ENCODE measurements at regions not wholly inside any gene's neighbourhood (a gene's known extent, or its start where the extent isn't known, plus 50 kb on each side); places are given as distances from the start of the nearest gene placed in this dataset.

DNA sequence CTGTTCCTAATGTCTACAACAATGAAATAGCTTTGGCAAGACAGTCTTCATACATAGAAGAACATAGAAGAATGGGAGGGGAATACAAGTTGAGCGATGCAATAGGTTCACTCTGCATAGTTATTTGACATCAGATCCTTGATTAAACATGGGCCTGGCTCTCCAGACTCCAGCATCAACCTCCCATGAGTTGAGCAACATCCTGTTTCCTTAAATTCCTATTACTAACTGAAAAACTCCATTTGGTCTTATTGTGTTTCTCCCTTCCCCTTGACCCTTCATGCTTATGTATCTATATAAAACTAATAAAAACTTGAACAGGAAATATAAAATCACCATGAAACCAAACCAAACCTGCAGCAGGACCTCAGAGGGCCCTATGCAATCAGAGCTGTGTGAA is 304.5 kb upstream of the SATB1 start:
- POLR2A ChIA-PET = no interaction called here
- CTCF ChIA-PET (ENCODE audit: low intra/inter-chr PET ratio) = no interaction called here
- H3K4me2 ChIP-seq (ENCODE audit: insufficient read depth, low read length) = no peak overlapping the region
- no peak overlapping the region for H3K4me3 ChIP-seq
- no peak for DNase-seq (ENCODE audit: extremely low read depth in 1 of 4, low spot score in 3 of 4)
- no peaks in the 10 kb centered on the region for H3K79me2 ChIP-seq (ENCODE audit: control insufficient read depth, insufficient read depth, low read length)
- no peak overlapping the region for H2AFZ ChIP-seq (ENCODE audit: low read depth, low read length)
- in situ Hi-C loops (cut with MboI) = no loop called here
- WGBS (ENCODE audit: insufficient coverage, low coverage, missing lambda C conversion rate) = 0% methylated on average over 1 of the region's 1 CpG
- no peaks in the 10 kb centered on the region for H3K27me3 ChIP-seq (ENCODE audit: control insufficient read depth in 2 of 2, insufficient read depth in 2 of 2, low read length in 2 of 2)
- no peaks in the 10 kb centered on the region for H3K4me1 ChIP-seq (replicated peaks in 1 of 2; ENCODE audit: control insufficient read depth in 2 of 2, insufficient read depth in 2 of 2, low read length in 2 of 2)
- no peak for ATAC-seq
- no peaks in the 10 kb centered on the region for H3K9me1 ChIP-seq (ENCODE audit: control insufficient read depth, insufficient read depth, low read length)
- no peak overlapping the region for H3K27ac ChIP-seq (ENCODE audit: extremely low read depth, low read depth, low read length)
- no TSS peak for BruUV-seq (replicated peaks)
- H3K9me3 ChIP-seq (replicated peaks; ENCODE audit: control insufficient read depth, insufficient read depth, low read depth, low read length) = peaks cover 1% of the 10 kb centered on the region; the same call in 1 of the 2 replicates
- H3K9ac ChIP-seq (ENCODE audit: insufficient read depth in 1 of 2, low read depth in 2 of 2, low read length in 2 of 2) = no peak overlapping the region
- no peak for FAIRE-seq
- H3K36me3 ChIP-seq (ENCODE audit: control insufficient read depth, insufficient read depth, low read length) = no peaks in the 10 kb centered on the region
- intact Hi-C loops (cut with micrococcal nuclease) = no loop called here
- H4K20me1 ChIP-seq (replicated peaks; ENCODE audit: control insufficient read depth, insufficient read depth, low read length) = no peaks in the 10 kb centered on the region
- TF ChIP-seq ZNF511 (CRISPR knock-in tag; IDR thresholded peaks at IDR 0.05) (no peak), FOS (IDR thresholded peaks at IDR 0.05; ENCODE audit: extremely low read depth, insufficient read length) (no peak), EP300 (IDR thresholded peaks at IDR 0.05; ENCODE audit: low read length) (no peak), SAFB2 (IDR thresholded peaks at IDR 0.05; ENCODE audit: borderline replicate concordance, low read depth, low read length, severe bottlenecking) (no peak), PHB2 (IDR thresholded peaks at IDR 0.05; ENCODE audit: low read depth) (no peak), SNAPC5 (CRISPR knock-in tag; IDR thresholded peaks at IDR 0.05) (no peak), HNRNPH1 (optimal IDR thresholded peaks at IDR 0.05; ENCODE audit: low read depth, low read length) (no peak), ZNF239 (CRISPR knock-in tag; IDR thresholded peaks at IDR 0.05) (no peak), ZNF444 (CRISPR knock-in tag; IDR thresholded peaks at IDR 0.05) (no peak), ZNF592 (IDR thresholded peaks at IDR 0.05) (no peak), ZNF140 (CRISPR knock-in tag; IDR thresholded peaks at IDR 0.05) (no peak), KDM4B (IDR thresholded peaks at IDR 0.05; ENCODE audit: borderline replicate concordance in 2 of 2, low read depth in 1 of 2) (no peak)
- TF ChIP-seq, protein P1, sequence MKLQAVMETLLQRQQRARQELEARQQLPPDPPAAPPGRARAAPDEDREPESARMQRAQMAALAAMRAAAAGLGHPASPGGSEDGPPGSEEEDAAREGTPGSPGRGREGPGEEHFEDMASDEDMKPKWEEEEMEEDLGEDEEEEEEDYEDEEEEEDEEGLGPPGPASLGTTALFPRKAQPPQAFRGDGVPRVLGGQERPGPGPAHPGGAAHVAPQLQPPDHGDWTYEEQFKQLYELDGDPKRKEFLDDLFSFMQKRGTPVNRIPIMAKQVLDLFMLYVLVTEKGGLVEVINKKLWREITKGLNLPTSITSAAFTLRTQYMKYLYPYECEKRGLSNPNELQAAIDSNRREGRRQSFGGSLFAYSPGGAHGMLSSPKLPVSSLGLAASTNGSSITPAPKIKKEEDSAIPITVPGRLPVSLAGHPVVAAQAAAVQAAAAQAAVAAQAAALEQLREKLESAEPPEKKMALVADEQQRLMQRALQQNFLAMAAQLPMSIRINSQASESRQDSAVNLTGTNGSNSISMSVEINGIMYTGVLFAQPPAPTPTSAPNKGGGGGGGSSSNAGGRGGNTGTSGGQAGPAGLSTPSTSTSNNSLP (IDR thresholded peaks at IDR 0.05; ENCODE audit: borderline replicate concordance, low read depth, low read length) = no peak
- TF ChIP-seq, protein P2, sequence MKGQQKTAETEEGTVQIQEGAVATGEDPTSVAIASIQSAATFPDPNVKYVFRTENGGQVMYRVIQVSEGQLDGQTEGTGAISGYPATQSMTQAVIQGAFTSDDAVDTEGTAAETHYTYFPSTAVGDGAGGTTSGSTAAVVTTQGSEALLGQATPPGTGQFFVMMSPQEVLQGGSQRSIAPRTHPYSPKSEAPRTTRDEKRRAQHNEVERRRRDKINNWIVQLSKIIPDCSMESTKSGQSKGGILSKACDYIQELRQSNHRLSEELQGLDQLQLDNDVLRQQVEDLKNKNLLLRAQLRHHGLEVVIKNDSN (CRISPR knock-in tag; IDR thresholded peaks at IDR 0.05) = no peak
- TF ChIP-seq, protein P3, sequence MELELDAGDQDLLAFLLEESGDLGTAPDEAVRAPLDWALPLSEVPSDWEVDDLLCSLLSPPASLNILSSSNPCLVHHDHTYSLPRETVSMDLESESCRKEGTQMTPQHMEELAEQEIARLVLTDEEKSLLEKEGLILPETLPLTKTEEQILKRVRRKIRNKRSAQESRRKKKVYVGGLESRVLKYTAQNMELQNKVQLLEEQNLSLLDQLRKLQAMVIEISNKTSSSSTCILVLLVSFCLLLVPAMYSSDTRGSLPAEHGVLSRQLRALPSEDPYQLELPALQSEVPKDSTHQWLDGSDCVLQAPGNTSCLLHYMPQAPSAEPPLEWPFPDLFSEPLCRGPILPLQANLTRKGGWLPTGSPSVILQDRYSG (tag; conservative IDR thresholded peaks at IDR 0.05; ENCODE audit: low read depth) = no peak

Data from K562 (cell line).